GM19438 (cell line): ENCODE measurements at regions not wholly inside any gene's neighbourhood (a gene's known extent, or its start where the extent isn't known, plus 50 kb on each side); places are given as distances from the start of the nearest gene placed in this dataset.

Experiments used
- ATAC-seq: cut with Tn5 transposase; IDR thresholded peaks from one replicate; pipeline ENCODE4 v1.9.1; 2021; ENCODE audit warnings: low read depth; ENCODE audit not compliant: unreplicated experiment

DNA sequence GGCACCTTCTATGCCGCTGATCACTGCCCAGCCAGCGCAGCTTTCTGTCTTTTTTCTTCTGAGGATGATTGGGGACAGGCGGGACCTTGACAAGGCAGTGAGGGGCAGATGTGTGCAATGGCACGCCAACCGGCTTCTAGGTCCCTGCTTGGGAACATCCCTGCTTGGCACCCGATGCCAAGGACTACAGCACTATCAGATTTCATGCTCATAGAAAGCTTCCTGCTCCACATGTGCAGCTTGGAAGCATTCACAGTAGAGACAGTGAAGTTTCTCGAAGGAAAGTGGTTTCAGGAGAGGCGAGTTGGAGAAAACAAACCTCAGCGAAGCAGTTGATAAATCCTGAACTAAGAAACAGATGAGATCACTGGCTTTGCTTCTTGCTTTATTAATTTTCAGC lies 267.5 kb upstream of the HABP2 start:
- ATAC-seq = no peak

DNA sequence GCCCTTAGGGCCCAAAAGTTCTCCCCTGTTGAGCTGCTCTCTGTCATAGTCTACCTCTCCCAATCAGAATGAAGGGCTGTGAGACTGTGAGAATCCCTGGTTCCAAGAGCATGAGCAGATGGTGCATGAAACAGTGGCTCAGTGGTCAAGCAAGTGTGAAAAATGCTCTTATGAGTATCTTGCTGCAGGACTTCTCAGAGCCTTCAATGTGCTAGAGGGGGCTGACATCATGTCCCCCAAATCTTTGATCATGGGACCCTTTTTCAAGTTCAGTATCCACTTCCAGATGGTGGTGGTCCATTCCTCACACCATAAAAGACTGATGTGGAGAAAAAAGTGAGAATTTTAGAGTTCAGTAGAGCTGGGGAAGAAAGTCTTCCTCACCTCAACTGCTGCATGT lies 265.3 kb upstream of the HABP2 start:
- no peak for ATAC-seq

DNA sequence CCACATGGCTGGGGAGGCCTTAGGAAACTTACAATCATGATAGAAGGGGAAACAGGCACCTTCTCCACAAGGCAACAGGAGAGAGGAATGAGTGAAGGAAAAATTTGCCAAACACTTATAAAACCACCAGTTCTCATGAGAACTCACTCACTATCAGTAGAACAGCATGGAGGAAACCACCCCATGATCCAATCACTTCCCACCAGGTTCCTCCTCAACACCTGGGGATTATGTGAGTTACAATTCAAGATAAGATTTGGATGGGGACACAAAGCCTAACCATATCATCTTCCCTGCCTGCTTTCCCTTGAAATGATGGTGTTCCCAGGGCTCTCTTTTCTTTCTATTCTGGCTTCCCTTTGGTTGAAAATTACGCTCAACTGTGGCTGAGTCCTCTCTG lies 262.7 kb upstream of the HABP2 start:
- ATAC-seq = no peak

DNA sequence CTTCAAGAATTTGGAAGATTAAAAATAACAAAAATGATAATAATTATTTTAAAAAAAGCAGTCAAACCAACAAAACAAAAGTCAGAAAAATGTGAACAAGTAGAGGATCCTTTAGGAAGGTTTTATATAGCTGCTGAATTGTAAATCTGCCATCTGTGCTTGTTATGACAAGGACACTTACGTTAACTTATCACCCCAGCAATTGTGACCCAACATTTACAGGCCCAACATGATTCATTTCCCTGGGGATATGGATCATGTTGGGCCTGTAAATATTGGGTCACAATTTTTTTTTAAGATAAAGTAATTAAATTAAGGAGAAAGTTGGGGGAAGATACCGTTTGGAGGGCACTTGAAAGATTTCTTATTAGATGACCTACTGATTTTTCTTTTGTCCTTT lies 261.4 kb upstream of the HABP2 start:
- ATAC-seq = no peak

DNA sequence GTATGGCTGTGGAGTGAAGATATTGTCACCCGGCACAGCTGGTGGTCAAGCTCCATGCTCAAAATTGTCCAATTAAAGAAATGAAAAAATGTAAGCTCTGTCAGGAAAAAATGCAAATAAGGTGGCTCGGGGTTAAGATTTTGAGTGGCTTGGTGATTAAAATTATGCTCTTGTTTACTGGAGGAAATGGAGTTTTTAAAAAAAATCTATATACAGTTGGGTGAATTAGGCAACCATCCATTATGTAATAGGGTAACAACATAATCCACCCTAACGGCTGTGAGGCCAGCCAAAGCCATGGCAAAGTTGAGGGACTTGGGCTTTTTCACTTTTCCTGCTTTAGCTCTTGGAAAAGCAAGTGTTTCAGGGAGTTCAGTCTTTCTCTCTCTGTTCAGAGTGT lies 260.8 kb upstream of the HABP2 start:
- no peak for ATAC-seq

DNA sequence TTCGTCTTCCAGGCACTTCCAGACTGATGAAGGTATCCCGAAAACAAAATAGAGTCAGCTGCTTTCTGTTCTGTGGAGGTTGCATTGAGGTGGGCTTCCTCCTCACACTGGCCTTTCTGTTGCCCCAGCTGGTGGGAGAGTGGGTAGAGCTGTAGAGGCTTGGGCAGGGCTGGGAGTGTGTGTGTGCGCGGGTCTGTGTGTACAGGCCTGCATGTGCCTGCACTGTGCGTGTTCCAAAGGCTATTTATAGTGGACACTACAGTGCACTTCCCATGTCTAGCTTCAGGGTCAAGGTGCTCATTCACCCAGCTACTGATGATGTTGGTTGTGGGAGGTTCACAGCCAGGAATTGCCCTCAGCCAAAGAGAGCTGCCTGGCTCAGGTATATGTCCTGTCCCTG lies 260.1 kb upstream of the HABP2 start:
- ATAC-seq = no peak

DNA sequence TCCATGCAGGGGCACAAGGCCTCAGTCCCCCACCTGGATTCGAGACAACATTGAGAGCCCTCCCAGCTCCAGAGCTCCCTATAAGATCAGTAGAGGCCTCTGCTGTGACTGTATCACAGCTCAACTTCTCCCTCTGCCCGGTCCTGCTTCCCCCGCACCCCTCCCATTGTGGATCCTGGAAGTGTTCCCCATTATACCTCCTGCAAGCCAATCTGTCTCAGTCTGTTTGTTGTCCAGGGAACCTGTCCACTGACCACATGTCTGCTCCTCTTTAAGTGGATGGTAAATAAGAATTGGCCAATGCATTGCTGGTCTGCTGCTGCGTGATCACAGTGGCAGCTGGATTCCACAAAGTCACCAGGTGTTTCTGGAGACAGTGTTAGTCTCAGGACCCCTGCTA lies 259.7 kb upstream of the HABP2 start:
- ATAC-seq = no peak

DNA sequence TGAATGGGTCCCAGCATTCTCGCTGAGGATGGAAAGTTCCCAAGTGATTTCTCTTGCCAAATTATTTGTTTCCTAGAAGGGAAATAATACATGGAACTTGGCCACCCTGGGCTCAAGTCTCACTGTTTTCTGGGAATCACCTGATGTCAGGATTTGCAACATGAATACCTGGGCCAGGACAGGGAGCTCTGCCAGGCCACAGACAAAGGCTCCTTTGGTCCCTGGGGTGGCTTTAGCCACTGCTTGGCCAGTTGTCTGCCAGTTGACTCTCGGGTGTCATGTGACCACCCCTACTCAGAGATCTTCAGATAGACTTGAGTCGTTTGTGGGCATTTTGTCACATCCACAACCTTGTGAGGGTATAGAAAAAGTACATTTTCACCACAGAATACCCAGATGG lies 258.0 kb upstream of the HABP2 start:
- ATAC-seq = no peak

DNA sequence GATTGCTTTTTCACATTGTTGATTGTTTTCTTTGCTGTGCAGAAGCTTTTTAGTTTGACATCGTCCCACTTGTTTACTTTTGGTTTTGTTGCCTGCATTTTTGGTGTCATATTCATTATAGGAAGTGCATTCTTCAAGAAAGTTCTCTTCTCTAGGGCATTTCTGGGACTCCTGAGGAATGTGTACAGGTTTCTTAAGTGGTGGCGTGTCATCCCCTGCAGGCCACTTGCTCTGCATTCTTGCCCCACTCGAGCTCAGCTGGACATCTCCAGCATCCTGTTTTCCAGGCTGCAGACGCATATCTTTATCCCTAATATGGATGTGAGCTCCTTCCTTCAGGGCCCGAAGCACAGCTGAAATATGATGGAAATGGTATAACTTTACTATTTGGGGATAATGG lies 255.6 kb upstream of the HABP2 start:
- no peak for ATAC-seq

DNA sequence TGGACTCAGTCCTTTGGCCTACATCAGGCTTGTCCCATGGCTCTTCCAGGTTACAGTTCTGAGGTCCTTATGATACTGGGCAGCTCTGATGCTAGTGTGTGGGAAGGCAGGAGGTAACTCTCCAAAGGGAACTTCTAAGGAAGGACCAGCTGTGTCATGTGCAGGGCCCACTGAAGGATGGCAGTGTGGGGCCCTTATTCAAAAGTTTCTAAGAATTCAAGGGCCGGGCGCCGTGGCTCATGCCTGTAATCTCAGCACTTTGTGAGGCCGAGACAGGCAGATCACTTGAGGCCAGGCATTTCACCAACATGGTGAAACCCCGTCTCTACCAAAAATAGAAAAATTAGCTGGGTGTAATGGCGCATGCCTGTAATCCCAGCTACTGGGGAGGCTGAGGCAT lies 254.2 kb upstream of the HABP2 start:
- no peak for ATAC-seq

DNA sequence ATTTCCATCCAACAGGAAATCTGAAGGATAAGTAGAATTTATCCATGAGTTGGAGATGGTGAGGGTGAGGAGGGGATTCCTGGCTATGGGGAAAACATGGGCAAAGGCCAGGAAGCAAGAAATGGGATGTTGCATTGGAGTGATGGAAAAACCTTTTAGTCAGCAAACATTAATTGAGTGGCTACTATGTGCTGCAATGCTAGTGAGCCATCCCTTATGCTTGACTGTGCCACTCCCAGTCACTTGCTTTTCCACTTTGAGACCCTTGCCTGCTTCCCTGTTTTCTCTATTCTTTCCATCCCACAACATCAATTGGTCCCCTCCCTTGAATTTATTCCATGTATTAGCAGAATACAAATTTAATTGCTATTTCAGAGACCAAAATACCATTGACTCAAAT lies 252.7 kb upstream of the HABP2 start:
- no peak for ATAC-seq

DNA sequence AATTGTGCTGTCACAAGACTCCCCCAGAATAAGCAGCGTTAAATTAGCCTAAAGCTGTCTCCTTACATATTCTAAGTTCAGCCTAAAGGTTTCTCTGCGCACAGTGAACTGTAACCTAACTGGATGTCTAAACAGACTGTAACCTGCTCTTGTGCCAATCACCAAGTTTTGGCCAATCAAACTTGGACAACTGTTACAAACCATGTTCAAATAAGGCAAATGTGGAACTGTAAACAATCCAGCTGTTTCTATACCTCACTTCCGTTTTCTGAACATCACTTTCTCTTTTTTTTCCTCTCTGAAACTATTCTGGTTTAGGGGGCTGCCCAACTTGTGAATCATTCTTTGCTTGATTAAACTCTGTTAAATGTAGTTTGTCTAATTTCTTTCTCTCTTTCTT lies 252.2 kb upstream of the HABP2 start:
- no peak for ATAC-seq

DNA sequence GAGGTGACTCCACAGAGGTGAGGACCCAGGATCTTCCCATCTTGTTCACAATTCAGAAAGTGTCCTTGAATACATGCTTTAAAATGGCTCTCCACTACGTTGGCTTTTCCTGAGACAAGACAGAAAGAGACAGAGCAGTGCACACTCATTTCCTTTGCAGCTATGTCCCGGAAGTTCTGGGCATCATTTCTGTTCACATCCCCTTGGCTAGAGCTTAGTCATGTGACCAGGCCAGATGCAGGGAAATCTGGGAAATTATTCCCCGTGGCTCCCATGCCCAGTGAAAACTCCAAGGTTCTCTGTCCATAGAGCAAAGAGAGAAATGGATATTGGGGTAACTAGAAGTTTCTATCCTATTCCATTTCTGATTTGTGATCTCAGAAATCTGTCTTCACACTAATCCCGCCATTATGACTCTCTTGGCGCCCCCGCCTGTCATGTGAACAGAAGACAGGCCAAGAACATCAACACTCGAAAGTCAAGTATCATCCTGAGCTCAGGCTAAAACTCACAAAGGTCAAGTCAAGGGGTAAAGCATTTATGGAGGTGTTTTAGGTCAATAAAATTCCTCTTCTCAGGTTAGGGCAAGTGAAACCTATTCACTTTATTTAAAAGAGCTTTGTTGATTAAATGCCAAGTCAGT lies 251.4 kb upstream of the HABP2 start:
- ATAC-seq = no peak

DNA sequence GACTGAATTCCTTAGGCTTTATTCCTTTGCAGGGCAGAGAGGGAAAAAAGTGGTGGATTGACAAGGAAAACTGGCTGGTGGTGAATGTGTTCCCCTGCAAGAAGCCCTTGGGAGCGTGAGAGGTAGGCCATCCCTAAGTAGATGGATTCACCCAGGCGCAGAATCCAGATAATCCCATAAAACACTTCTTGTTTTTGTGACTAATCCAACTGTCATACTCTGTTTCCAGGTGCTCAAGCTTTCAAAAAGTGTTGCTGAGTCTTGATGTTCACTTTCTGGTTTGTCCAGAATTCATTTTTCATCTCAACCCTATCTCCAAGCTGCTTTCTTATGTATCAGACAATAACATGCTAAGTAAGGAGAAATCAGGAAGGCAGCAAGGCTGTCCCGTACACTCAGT lies 250.8 kb upstream of the HABP2 start:
- no peak for ATAC-seq

DNA sequence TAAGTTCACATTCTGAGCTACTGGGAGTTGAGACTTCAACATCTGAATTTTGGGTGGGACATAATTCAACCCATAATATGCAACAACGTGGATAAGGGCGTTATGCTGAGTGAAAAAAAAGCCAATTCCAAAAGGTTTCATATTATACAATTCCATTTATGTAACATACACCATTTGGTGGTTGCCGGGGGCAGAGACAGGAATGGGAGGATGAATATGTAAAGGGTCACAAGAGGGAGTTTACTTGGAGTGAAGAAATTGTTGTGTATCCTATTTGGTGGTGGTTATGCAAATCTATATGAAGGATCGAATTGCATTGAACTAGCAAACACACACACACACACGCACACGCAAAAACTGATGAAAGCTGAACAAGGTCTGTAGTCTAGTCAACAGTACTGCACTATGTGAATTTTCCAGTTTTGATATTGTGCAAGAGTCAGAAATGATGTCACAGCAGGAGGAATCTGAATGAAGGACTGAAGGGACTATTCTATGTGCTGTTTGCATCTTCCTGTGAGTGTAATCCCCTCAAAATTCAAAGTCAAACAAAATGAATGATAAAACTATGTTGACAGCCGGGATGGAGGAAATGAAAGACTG lies 249.2 kb upstream of the HABP2 start:
- ATAC-seq = no peak

DNA sequence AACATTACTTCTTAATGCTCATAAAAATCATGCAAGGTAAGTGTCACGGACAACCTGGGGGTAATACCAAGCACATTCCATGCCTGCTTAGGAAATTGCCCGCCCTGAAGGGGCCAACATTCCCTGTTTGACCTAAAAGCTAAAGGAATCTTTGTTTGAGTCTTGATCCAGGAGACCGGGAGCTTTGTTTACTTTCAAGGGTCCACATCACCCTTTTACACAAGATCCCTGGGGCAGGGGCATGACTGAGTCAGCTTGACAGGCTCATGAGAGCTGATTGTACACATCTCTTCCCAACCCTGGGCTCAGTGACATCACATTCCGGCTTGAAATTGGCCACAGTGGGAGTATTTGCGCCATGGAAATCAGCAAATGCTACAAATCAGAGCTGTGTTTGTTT lies 248.1 kb upstream of the HABP2 start:
- no peak for ATAC-seq

DNA sequence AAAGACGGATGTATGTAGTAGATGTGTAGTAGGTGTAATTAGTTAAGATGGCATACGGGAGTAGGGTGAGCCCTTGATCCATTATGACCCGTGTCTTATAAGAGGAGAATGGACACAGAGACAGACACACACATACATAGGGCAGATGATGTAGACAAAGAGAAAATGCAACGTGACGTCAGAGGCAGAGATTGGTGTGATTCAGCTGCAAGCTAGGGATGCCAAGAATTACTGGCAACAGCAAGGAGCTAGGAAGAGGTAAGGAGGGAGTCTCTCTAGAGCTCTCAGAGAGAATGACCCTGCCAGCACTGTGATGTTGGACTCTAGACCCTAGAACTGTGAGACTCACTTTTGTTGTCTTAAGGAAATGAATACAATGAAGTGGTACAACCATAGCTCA lies 247.0 kb upstream of the HABP2 start:
- ATAC-seq = no peak

DNA sequence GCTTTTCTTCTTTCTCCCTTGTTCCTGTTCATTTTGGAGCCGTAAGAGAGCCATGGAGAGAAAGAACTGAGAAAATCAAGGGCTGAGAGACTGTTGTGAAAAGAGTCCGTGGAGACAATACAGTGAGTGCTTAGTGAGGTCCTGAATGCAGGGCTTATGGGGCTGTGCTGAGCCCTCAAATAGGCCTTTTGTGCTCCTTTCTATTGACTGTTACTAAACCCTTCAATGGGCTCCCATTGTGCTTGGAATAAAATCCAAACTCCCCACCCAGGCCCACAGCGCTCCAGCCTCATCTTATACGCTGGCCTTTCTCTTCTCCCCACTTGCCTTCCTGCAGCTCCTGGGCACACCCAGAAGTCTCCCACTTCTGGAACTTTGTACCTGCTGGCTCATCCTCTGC lies 243.1 kb upstream of the HABP2 start:
- ATAC-seq = no peak

DNA sequence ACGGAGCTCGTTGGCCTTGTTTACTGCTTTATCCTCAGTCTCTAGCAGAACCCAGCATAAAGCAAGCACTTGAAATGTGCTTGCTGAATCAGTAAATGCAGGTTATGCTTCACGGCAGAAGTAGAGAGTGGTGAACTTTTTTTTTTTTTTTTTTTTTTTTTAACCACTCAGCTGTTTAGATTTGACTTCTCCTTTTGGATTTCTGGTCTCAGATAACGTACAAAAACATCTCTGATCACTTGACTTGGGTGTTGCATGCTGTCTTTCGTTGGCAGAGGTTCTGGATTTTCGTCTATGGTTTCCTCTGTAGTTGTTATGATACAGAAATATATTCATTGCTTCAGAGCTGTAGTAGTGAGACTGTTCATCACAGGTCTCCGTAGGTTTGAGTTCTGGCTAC lies 242.5 kb upstream of the HABP2 start:
- ATAC-seq = no peak

DNA sequence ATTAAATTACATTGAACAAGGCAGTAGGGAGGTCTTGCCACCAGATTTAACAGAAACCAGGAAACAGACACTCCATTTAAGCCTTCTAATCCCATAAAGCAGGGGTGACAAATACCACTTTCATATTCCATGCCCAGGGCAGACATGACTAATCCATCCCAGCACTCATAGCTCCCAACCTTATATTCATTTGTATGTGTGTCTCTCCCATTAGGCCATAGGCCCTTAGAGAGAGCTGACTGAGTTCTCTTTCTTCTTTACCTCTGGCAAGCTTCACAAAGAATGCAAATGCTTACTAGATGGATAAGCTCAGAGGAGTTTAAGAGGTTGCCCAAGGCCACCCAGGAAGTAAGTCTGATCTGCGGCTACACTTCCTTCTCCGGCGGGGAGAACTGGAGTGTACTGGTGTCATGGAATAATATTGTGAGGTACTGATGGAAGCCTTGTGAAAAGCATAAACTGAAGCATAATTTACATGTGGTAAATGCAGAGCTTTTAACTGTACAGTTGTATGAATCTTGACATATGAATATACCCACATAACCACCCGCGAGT lies 239.7 kb upstream of the HABP2 start:
- no peak for ATAC-seq

DNA sequence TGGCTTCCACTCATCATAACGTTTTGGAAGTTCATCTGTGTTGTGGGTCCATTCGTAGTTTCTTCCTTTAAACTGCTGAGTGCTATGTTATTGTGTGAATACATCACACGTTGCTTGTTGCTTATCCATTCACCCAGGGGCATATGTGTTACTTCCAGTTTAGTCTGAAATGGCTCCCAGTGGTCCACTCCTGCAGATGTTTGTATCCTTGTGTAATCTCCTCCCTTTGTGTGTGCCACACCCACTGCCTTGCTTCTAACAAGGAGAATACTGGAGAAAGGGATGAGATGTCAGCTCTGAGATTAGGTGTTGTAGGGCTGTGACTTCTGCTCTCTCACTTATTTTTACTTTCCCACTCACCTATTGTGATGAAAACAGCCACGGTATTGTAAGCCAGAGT lies 239.1 kb upstream of the HABP2 start:
- ATAC-seq = no peak

DNA sequence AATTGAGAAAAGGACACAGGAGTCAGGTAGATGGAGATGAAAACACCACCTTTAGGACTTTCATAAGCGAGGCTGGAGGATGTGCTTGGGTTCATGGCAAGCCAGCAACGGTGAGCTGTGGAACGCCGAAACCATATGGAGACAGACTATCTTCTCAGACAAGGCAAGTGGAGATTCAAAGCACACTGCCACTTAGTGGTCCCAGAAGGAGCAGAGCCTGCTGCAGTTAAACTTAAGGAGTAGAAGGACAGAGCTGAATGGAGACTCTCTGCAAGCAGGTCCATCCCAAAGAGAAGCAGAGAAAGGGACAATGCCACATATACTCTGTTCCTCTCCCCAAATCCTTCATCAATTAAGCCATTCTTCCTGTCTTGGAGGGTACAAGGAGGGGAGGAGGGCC lies 236.3 kb upstream of the HABP2 start:
- no peak for ATAC-seq

DNA sequence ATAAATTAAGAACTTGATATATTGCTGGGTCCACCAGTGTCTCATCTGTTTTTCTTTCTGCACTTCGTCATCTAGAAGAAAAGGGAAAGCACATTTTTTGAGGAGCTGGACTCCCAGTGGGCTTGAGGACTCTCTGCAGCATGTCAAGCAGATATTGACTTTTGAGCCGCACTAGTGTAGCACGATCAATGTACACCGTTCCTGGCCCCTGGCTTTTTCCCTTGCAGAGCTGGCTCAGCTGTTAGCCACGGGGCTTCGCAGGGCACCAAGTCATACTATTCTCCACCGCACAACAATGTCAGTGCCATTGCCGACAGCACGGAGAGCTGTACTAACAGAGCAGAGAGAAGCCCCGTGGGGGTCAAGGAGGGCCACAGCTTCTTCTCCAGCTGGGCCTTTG lies 235.4 kb upstream of the HABP2 start:
- ATAC-seq = no peak
